Astrocyte (in vitro differentiated cells and primary cell): ENCODE measurements at regions not wholly inside any gene's neighbourhood (a gene's known extent, or its start where the extent isn't known, plus 50 kb on each side); places are given as distances from the start of the nearest gene placed in this dataset.

ENCODE experiments used
- EZH2 ChIP-seq: IDR thresholded peaks from 2 replicates; pipeline ENCODE4 v1.6.1; 2012; ENCODE audit warnings: mild to moderate bottlenecking, low read length, inconsistent platforms; ENCODE audit not compliant: insufficient read depth
- TF ChIP-seq, protein P1 (sequence below): IDR thresholded peaks from 2 replicates; pipeline ENCODE4 v1.5.1; 2011; ENCODE audit warnings: low read depth, mild to moderate bottlenecking, inconsistent platforms, low read length, moderate library complexity; ENCODE audit not compliant: insufficient read depth

DNA sequence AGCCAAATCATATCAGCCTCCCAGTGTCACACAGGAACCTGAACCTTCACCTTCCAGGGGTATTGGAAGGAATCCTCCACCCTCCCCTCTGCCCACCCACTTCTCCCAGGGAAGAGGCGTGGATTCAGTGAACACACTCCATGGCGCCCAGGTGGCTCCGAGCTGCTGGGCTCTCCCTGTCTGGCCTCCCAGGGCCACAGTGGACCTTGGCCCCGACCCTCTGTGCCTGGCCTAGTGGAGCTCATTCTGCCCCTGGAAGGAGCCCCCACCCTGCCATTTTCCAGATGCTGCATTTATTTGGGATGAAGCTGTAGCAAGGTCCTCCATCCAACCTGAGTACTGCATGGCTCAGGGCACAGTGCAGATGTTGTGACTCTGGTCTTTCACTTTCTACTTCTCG lies 1340.1 kb downstream of the TBC1D22A start:
- TF ChIP-seq, protein P1, sequence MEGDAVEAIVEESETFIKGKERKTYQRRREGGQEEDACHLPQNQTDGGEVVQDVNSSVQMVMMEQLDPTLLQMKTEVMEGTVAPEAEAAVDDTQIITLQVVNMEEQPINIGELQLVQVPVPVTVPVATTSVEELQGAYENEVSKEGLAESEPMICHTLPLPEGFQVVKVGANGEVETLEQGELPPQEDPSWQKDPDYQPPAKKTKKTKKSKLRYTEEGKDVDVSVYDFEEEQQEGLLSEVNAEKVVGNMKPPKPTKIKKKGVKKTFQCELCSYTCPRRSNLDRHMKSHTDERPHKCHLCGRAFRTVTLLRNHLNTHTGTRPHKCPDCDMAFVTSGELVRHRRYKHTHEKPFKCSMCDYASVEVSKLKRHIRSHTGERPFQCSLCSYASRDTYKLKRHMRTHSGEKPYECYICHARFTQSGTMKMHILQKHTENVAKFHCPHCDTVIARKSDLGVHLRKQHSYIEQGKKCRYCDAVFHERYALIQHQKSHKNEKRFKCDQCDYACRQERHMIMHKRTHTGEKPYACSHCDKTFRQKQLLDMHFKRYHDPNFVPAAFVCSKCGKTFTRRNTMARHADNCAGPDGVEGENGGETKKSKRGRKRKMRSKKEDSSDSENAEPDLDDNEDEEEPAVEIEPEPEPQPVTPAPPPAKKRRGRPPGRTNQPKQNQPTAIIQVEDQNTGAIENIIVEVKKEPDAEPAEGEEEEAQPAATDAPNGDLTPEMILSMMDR = no peak
- no peak for TF ChIP-seq EZH2
